GM21619 (cell line): ENCODE measurements at regions not wholly inside any gene's neighbourhood (a gene's known extent, or its start where the extent isn't known, plus 50 kb on each side); places are given as distances from the start of the nearest gene placed in this dataset.
"Not testable (repeated sequence)": the region's sequence is repeated elsewhere in the genome, so short reads cannot be mapped to it uniquely, and the experiment has no call there.

Source experiments
- ATAC-seq: cut with Tn5 transposase; IDR thresholded peaks from one replicate; pipeline ENCODE4 v1.9.1; 2021; ENCODE audit not compliant: unreplicated experiment

DNA sequence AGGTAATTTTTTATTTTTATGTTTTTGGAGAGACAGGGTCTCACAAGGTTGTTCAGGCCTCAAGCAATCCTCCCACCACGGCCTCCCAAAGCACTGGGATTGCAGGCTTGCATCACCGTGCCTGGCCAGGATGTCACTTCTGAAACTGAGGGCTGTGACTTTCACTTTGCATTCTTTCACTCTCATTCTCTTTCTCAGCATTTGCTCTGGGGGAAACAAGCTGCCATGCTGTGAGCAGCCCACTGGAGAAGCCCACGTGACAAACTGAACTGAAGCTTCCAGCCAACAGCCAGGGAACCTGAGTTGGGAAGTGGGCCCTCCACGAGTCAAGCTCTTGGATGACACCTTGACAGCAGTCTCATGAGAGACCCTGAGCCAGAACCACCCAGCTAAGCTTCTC lies 109.4 kb downstream of the C5orf15 start:
- ATAC-seq, result no peak

DNA sequence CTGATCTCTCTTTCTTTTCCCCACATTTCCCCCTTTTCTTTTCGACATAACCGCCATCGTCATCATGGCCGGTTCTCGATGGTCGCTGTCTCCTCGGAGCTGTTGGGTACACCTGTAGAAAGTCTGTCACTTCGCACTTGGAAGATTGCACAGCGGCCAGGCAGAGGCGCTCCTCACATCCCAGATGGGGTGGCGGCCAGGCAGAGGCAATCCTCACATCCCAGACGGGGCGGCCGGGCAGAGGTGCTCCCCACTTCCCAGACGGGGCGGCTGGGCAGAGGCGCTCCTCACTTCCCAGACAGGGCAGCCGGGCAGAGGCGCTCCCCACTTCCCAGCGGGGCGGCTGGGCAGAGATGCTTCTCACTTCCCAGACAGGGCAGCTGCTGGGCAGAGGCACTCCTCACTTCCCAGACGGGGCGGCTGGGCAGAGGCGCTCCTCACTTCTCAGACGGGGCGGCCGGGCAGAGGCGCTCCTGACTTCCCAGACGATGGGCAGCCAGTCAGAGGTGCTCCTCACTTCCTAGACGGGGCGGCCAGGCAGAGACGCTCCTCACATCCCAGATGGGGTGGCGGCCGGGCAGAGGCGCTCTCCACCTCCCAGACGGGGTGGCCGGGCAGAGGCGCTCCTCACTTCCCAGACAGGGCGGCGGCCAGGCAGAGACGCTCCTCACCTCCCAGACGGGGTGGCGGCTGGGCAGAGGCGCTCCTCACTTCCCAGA lies 110.7 kb downstream of the C5orf15 start:
- not testable (repeated sequence) for ATAC-seq

DNA sequence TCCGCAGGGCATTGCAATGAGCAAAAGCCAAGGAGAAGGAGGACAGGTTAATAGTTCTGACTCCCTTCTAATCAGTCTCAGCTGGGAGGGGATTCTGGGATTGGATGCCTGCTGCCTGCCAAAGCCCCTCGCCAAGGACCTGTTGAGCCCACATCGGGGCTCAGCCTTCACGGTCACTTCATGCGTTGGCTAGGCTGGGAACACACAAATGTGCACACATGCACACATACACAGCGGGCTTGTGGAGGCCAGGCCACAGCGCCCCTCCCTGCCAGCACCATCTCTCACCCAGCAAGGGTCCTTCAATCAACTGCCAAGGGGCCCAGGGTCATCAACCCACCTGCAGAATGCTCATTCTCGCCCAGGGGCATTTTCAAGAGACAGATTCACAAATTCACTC lies 113.9 kb downstream of the C5orf15 start:
- no peak for ATAC-seq

- ATAC-seq, result no peak
These were observed 114.6 kb downstream of the C5orf15 start for GRCh38 chr5:133853646-133854365.

DNA sequence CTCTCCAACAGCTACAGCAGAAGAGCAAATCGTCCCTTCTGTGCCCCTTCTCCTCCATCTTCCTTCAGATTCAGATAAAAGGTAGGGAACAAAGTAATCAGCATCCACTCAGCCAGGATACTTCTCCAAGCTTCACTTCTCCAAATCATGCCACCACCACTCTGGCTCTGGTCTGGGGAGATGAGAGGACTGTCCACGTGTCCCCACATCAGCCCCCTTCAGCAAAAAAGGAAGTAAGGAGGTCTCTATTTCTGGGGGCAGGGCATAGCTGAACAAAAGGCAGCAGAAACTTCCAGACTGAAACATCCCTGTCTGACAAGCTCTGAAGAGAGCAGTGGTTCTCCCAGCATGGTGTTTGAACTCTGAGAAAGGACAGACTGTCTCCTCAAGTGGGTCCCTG lies 116.9 kb downstream of the C5orf15 start:
- no peak for ATAC-seq

DNA sequence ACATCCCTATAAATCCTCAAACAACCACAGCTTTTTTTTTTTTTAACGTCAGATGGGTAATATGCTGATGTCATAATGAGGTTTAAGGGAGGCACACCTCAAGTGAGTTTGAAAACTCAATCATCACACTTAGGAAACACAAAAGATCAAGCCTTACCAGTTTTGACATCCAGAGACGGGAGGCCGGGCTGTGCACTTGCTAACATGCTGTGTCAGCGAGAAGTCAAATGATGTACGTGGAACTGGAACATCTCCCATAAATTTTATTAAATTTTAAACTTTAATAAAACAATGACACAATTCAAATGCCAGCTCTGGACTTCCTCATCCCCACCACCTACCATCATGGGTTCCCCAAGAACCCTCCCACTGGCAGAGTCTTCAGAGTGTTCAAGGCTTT lies 117.6 kb downstream of the C5orf15 start:
- ATAC-seq, result no peak

DNA sequence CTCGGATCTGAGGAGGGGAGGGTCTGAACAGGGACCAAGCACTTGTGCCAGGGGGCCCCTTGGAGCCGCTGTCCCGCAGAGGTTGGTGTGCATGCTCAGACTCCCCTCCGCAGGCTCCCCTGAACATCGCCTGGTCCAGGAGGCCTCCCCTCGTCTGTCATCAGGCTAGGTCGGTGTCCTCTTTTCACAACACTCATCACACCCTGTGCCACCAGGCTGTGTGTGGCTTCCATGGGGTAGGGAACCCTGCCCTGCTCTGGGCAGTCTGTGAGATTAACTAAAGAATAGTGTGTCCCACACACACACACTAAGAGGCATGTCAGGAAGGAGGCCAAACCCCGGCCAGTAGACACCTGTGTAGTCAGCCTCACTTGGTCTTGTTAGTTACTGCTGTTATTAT lies 119.3 kb downstream of the C5orf15 start:
- ATAC-seq, result no peak

DNA sequence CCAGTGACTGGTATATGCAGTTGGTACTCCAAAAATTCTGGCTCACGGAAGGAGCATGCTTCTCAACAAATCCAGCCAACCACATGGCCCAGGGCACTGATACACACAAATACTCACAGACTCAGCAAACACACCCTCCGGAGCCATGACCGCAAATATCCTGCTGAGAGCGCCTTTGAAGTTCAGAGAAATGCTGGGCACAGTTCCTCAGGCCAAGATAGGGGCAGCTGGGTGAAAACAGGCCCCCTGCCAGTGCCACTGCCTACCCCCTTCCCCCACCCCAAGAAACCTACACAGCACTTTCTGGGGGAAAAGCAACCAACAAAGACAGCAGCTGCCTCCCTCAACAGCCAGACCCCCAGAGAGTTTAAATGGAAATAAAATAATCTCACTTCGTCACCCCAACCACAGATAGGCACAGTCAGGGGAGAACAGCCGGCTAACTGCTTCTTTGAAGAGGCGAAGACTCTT lies 120.0 kb downstream of the C5orf15 start:
- no peak for ATAC-seq

- ATAC-seq, result no peak
These were observed 120.5 kb downstream of the C5orf15 start for GRCh38 chr5:133847886-133848285.

GRCh38 chr5:133847301-133847700 lies 121.1 kb downstream of the C5orf15 start:
- no peak for ATAC-seq

GRCh38 chr5:133846478-133847226 lies 121.8 kb downstream of the C5orf15 start:
- ATAC-seq, result peak; percentile 63

DNA sequence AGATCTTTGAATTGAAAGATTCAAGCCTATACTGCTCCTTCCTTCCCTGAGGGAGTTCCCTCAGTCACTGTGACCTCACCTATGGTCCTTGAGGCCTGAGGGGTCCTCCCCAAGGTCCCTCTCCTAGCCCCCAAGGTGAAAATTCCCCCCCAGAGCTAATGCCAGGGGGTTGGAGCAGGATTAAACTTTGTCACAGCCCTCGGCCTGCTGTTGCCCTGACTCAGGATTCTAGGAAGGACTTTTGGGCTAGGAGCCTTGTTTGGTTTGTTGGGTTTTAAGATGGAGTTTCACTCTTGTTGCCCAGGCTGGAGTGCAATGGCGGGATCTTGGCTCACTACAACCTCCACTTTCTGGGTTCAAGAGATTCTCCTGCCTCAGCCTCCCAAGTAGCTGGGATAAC lies 123.2 kb downstream of the C5orf15 start:
- no peak for ATAC-seq

GRCh38 chr5:133844836-133845235 lies 123.6 kb downstream of the C5orf15 start:
- no peak for ATAC-seq

GRCh38 chr5:133843911-133844310 lies 124.5 kb downstream of the C5orf15 start:
- no peak for ATAC-seq

- ATAC-seq, result no peak
These were observed 125.4 kb downstream of the C5orf15 start for GRCh38 chr5:133842846-133843611.

- no peak for ATAC-seq
These were observed 126.3 kb downstream of the C5orf15 start for GRCh38 chr5:133841831-133842750.

GRCh38 chr5:133840168-133840567 lies 128.3 kb downstream of the C5orf15 start:
- no peak for ATAC-seq

DNA sequence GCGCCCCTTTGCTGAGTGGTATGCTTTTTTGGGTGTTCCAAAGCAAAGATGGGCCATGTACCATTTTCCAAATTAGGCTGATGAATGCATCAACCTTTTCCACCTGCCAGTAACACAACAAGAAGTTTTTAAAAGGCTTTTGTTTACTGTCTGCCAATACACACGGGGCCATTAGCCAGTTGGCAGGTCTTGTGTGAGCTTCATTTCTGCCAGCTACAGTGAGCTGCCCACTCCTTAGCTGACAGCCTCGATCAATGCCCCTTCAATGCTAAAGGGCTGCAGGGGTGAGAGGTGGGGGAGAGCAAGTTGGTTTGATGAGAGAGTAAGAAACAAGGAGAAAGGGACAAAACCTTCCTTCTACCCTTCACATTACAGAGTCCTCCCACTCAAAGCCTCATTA lies 128.7 kb downstream of the C5orf15 start:
- ATAC-seq, result no peak

GRCh38 chr5:133839090-133839489 lies 129.3 kb downstream of the C5orf15 start:
- no peak for ATAC-seq

GRCh38 chr5:133838286-133838685 lies 130.1 kb downstream of the C5orf15 start:
- ATAC-seq, result no peak
